T-helper 9 cell (primary cell): ENCODE measurements at regions not wholly inside any gene's neighbourhood (a gene's known extent, or its start where the extent isn't known, plus 50 kb on each side); places are given as distances from the start of the nearest gene placed in this dataset.

Experiments used
- DNase-seq: peaks from one replicate; pipeline ENCODE4 v3.0.0-alpha.2; 2020

DNA sequence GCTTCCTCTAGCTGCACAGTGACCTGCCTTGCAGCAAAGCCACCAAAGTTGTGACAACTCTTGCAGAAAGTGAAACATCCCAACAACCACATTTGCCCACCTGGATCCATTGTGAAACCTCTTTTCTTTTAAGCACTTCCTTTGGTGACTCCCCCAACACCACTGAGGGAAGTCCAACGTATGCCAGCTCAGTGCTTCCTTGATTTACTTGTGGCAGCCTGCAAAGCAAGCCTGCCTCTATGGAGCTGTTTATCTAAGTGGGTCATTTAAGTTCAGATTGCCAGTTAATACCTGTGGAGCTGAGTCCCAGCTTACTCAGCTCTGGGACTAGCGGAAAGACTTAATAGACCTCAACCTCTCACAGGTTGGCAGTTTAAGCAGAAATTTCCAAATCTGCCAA lies 230.8 kb upstream of the GHITM start:
- DNase-seq, result no peak

DNA sequence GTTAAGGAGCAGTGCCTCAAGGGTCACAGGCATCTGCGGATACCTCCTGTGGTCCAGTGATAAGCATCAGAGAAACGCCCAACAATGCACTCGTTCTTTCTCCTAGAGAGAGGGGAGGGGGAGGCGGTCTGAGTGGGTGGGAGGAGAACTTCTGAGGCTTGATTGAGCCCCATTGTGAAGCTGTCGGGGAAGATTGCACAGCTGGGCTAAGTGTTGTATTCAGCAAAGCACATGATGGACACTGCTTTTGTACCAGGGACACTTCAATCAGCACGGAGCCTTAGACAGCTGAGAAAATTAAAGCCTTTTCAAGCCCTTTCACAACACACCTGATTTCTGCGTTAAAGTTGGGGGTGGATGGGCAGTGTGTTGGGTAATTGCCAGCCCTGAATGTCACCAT lies 230.3 kb upstream of the GHITM start:
- DNase-seq, result no peak

DNA sequence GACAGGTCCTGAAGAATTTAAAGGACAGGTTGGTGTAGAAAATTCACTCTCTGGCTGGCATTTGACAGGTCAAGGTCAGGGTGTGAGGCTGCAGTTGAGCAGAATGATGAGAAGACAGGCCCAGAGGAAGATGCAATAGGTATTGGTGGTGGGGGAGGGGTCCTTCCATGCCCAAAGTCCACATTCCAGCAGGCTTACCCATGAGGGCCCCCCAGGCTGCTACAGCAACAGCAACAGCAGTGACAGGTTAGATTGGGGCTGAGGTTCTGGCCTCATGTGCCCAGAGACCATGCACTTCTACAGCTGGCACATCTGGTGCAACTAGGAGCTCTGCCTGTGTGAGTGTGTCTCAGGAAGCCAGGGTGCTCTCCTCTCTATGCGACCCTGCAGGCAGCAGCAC lies 223.5 kb upstream of the GHITM start:
- no peak for DNase-seq

DNA sequence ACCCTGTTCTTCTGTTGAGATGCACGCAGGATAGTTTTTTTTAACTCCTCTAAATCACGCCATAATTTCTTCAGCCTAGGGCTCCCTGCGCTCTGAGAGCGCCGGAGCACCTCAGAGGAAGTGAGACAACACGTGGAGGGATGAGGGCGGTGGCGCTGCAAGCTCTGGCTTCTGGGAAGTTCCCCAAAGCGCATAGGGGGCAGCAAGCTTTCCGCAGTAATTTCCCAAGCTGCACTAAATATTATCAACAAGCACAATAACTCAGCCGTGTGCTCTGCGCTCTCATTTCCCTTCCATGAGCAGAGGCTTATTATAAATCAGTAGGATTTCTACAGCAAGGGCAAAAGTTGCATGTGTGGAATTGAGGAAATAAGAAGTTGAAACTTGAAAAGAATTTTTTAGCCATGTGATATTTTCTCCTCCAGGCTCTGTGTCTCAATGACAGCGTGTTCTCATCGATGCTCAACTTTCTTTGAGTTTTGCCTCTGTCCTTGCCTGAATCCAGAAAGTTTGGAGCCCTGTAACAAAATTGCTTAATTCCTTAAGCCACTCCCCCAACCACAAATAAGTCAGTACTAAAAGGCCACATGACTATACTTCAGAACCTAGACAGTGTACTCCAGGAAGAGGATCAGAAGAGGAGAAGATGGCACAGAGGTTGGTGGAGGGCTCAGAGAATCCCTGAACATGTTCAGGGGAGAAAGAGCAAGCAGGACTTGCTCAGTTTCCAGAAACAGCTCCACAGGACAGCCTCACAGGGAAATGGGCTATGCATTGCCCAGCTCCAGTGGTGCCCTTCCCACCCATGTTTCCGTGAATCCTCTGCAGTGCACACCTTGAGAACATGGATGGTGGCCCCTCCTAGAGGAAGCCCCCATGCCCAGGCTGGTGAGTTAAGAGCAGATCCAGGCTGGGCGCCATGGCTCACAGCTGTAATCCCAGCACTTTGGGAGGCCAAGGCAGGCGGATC lies 221.5 kb upstream of the GHITM start:
- DNase-seq, result no peak

DNA sequence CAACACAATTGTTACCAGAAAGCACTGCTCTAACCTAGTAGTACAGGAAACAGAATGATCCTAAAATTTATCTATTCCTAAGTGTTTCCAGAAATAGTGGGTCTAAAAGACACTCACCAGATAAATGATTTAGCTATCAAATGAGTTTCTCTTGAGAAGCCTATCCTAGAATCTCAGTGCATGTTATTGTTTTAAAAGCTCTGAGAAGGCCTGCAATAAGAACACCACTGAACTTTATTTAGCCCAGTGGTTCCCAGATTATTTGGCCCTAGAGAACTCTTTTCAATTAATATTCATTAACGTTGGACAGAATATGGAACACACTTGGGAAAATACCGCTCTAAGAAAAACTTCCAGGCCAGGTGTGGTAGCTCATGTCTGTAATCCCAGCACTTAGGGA lies 220.1 kb upstream of the GHITM start:
- DNase-seq, result no peak

DNA sequence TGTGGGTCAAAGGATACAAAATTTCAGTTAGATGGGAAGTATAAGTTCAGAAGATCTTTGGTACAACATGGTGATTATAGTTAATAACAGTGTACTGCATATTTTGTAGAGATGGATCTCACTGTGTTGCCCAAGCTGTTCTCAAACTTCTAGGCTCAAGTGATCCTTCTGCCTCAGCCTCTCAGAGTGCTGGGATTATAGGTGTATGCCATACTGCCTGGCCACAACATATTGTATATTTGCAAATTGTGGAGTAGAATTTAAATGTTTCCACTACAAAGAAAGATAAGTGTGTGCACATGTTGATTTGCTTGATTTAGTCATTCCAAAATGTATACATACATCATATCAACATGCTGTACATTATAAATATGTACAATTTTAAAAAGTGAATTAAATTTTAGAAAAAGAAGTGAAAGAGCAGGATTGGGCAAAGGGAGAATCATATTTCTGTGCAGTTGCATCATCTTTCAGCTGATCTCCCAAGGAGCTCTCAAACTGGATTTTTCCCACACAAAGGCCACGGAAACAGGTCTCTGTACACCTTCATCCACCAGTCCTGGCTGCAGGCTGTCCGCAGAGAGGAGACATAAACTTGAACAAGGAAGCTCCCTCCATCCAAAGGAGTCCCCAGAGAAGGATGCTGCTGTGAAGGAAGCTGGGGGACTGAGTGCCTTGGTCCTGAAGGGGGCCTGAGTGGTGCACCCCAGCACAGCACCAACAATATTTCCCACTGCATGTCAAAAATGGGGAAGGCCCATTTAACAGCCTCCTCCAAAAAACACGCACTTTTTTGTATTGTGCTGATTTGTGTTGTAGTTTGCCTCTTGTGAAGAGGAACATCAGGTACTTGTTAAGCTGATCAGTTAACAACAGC lies 217.1 kb upstream of the GHITM start:
- no peak for DNase-seq

DNA sequence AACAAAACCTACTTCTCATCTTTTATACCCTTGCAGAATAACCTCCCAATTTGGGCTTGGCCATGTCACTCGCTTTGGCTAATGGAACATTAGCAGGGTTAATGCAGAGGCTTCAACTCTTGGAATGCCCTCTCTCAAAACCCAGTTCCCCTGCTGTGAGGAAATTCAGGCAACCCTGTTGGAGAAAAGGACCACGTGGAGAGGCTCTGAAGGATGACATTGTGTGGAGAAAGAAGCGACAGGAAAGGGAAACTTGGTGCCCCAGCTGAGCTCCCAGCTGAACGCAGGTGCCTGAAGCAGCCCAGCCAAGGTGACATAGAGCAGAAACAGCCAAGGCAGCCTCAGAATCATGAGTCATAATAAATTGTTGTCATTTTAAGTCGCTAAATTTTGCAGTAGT lies 214.2 kb upstream of the GHITM start:
- DNase-seq, result no peak

DNA sequence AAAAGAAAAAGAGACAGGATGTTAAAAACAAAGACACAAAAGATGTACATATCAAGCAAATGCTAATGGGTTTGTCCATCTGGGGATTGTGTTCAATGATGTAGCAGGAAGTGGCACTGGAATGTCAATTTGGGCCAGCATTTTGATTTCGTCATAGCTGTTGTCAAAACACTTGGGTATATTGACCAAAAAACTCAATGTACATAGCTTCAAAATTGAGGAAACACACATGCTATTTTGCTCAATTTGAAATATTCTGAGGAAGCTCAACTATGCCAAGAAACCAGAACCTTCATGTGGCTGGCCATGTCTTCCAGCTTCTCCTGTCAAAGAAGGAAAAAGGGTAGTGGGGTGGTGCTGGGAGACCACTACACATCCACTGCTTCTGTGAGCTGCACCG lies 212.7 kb upstream of the GHITM start:
- DNase-seq, result no peak

DNA sequence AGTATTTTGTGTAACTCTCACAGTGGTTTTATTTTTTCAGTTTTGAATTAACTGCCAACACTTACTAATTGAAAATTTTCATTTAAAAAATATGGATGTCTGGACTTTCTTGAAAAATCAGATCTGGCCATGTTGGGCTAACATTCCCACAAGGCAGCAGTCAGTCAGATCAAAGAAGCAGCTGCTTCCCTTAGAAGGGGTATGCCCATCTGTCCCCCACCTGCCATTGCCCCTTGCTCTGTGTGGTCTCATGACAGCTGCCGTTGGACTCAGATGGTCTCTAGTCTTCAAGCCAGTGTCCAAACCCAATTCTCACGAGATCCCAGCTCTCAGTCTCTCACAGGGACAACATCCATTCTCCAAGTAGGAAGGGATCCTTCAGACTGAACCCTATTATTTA lies 212.1 kb upstream of the GHITM start:
- no peak for DNase-seq

DNA sequence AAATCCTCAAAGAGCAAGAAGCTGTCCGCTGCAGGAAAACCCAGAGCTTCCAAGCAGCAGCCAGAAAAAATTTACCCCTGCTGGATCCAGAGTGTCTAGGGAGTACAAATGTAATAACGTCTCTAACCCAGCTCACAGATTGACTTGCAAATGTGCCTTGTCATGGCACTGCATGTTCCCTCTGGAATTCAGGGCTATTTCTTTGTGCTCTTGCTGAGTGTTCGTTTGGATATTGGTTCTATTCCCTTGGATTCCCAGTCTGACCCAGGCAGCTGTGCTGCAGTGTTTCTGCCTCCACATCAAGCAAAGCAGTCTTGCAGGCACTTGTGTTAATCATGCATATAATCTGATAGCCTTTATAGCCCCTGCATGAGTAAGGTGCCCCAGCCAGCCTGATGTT lies 209.9 kb upstream of the GHITM start:
- no peak for DNase-seq

DNA sequence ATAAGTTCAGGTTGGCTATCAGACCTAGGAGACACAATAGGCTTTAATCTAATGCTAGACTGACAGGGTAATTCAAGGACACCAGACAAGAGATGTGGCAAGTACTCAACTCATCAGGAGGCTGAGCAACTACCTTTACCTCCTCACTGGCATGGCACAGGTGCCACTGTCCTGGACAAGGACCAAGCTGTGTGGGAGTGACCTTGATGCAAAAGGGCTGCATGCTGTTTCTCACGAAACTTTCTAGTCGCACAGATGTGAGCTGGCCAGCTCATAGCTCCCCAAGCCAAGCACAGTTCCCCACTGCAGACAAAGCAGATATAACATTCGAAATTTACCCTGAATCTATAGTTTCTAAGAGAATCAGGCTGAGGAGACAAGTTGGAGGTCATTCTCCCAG lies 207.6 kb upstream of the GHITM start:
- DNase-seq, result no peak

DNA sequence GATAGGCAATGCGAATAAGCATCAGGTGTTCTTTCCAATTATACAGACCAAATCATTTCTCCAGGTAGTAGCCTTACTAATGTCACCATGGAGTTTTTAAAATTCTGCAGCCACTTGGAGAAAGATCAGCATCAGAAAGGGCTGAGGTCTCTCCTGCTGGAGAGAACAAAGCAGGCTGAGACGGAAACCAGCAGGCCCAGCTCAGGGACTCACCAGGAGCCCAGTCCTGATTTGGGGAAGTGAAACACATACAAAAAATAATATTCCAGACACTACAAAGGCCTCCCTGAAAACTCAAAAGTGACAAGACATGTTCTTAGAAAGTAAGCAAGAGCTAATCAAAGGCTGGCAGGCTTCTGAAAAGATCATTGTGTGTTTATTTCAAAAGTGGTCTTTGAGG lies 207.1 kb upstream of the GHITM start:
- DNase-seq, result no peak

DNA sequence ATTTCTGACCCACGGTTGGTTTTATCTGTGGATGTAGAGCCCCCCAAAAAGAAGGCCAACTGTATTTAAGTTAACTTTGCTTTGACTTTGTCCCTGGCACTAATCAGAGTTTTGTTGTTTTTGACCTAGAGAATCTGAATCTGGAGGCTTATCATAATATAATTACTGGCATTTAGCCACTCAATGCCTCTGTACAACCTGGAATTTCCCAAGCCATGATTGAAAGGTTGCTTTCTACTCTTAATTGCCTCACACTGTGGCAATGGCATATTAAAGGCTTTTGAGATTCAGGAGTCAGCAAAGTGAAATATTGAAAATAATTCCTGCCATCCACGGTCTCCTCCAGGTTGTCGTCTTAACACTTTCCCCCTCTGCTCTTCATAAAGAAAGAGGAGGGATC lies 205.2 kb upstream of the GHITM start:
- no peak for DNase-seq

DNA sequence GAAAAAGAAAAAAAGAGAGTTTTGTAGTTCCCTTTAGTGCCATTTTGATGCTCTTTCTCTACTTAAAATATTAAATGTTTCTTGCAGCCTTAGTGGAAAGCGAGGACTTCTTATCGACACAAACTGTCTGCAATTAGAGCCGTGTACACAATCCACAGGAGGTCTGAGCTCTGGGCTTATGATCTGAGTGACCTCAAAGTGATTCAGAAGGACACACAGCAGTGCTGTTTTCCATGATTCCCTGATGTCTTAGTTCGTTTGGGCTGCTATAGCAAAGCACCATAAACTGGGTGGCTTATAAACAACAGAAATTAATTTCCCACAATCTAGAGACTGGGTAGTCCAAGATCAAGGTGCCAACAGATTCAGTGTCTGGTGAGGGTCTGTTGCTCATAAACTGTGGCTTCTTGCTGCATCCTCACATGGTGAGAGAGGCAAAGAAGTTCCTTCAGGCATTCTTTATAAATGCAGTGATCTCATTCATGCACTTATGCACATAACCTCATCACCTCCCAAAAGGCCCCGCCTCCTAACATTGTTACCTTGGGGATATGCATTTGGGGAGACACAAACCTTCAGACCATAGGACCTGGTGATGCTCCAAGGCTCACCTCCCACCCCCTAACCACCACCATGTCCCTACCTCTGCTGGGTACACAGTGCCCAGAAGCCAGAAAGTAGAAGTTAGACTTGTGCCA lies 204.5 kb upstream of the GHITM start:
- no peak for DNase-seq

DNA sequence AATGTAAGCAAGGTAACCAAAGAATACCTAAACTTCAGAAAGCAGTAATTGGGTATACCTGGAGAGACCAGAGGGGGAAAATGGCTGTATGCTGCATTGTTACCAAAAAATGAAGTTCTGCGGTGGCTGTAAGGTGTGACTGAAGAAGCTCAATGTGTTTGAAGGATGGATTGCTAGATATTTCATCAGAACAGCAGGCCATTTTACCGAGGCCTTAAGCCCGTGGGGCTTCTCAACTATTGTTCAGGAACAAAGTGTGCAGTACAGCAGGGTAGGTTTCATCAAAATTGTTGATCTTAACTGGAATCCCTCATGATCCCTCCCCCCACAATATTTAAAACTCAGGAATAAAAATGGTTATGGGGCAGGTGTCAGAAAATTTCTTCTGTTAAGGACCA lies 204.0 kb upstream of the GHITM start:
- no peak for DNase-seq

DNA sequence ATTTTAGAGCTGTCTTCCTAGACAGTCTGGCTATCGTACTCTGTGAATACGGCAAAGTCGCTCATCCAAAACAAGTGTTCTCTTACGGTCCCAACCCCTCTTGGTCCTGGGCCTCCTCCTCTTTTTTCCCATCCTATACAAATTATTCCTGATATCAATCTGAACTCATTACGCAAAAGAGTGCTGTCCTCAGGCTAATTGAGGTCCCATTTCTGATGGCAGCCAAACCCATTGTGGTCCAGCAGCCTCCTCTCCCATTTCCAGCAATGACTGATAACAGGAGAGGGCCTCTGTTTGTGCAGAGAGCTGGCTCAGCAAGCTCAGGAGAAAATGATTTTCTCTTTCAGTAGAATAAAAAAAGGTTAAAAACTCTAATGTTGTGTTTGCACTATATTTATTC lies 203.4 kb upstream of the GHITM start:
- DNase-seq, result no peak

DNA sequence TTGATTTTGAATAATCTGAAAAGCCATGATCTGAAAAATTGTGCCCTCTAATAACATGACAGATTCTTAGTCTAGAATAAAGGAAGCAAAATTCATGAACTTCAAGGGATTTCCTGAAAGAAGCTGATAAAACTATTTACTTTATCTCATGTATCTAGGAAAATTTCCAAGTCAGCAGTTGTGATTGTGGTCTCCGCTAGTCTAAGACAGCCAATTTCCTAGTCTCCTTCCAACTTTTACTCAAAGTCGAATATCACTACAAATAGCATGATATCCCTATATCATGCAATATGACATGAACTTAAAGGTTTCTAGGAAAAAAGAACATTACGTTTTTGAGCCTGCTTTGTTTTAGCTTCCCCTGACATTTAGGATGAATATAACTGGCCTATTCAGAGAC lies 202.1 kb upstream of the GHITM start:
- no peak for DNase-seq

DNA sequence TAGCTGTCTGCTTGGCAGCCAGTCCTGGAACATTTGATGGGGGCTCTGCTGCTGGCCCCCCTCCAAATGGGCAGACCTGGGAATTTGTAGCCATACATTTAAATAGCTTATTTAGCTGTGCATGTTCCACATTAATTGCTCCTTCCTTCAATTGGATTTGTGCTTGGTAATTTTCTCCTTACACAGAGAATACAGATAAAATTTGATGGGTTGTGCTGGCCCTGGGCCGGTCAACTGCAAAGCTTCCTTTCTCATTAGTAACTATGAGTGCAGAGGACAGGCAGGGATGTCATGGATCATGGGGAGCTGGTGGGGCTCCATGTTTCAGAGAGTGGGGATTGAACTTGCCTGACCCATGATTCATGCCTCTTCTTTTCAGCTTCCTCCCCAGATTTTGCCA lies 201.5 kb upstream of the GHITM start:
- no peak for DNase-seq

DNA sequence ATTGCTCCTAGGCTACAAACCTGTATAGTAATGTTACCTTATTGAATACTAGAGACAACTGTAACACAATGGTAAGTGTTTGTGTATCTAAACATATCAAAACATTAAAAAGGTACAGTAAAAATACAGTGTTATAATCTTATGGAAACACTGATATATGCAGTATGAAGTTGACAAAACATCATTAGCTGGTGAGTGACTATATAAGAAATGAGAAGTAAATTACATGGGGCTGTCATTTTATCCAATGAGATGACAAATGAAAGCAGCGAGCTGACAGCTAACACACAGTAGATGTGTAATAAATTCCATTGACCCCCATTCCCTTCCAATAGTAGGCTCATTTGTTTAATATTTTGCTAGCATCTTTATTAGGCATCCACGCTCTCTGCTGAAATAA lies 198.1 kb upstream of the GHITM start:
- no peak for DNase-seq

DNA sequence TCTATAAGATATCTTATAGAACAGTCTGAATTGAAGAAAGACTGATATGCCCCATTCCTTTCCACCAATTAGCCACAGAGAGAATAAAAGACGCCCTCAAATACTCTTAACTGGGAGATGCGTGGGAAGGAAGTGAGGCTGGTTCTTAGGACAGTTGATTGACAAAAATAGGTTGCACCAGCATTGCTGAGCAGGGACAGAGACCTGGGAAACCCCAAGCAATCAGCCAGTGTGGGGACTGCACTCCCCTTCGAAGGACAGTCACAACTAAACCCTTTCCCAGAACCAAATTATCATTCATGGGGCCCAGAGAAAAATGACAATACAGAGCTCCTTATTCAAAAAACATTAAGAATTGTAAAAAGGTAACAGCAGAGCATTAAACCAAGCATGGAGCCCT lies 196.9 kb upstream of the GHITM start:
- no peak for DNase-seq

DNA sequence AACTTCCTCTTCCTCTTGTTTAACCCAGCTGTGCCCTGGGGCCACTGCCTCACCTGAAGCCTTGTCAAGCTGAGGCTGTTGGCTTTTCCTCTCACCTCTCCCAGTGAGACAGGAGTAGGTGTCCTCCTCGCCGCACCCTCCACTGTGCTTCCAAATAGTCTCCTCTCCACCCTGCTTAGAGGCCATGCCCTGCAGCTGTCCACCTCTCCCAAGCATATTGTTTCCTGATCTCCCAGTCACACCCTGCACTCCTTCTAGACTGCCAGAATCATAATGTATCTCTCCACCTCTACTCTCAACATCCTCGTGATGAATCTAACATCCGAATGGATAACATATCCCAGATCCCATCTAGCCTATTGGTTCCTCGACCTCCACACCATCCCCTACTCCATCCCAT lies 196.3 kb upstream of the GHITM start:
- DNase-seq, result no peak

DNA sequence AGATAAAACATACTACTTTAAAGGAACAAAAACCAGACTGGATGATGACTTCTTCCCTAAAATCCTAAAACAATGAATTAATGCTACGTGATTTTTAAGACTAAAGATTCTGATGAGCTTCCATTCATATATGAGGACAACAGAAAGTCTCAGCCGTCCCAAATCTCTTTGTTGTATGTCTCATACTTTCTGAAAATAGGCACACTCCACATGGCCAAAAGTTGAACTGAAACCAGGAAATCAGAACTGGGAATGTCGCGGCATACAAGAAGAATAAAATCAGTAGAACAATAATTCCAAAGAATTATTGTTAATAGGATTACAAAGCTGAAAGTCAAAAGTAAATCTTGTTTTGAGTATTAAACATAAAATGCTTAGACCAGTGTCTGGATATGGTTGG lies 195.4 kb upstream of the GHITM start:
- no peak for DNase-seq

DNA sequence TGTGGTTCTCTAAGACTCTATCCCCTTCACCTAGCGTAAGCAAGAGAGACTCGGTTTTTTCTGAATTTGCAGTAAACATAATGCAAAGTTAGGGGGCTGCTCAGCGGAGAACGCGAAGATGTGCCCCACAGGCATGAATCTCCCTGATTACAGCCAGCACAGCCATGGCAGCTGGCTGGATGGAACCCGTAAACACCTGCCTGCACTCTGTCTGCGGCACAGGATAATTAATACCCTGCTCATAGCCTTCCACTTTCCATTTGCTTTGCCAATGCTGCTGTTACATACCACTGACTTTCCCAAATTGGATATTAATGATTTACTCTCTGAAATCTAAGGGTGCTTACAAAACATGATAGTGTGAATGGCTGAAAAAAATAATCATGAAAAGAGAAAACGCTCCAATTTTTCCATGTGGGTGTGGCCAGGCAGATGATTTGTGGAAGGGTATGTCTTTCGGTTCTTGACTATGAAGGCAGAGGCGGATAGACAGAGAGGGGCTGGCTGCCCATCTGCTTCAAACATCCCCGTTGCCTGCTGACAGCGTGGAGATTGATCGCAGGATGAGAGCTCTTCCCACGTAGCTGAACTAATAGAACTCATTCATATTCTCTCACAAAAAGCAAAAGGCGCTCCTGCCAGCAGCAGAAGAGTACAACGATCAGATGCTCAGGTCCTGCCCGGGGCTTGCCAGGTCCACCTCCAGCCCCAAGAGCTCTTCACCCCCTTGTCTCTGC lies 193.2 kb upstream of the GHITM start:
- no peak for DNase-seq
